ENCODE measurements at regions not wholly inside any gene's neighbourhood (a gene's known extent, or its start where the extent isn't known, plus 50 kb on each side); places are given as distances from the start of the nearest gene placed in this dataset.

DNA sequence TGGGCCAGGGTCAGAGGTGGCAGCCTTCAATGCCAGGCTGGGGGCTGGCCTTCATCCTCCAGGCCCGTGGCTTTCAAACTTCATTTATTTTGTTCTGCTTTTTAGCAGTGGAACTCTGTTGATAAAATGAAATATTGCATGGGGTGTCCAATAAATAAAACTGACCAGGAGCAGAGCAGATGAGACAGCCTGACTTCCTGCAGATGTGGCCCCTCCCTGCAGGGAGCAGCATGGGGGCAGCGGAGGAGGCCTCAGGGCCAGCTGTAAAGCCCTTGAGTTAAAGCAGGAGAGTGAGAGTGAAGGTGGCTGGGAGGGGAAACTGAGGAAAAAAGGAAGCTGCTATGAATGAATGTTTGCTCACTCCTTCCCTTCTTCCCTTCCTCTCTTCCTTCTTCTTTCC, 120.3 kb downstream of the RPAP3 start:
- no peak for TF ChIP-seq FOXM1 (IDR thresholded peaks at IDR 0.05; ENCODE audit: borderline replicate concordance)
- TF ChIP-seq FOXA1 (IDR thresholded peaks at IDR 0.05), result no peak
- no peak for TF ChIP-seq FOXK2 (IDR thresholded peaks at IDR 0.05)
- TF ChIP-seq ZNF384 (IDR thresholded peaks at IDR 0.05), result no peak
- no peak for TF ChIP-seq HDGF (IDR thresholded peaks at IDR 0.05; ENCODE audit: borderline replicate concordance)
- no peak for TF ChIP-seq CTBP1 (IDR thresholded peaks at IDR 0.05; ENCODE audit: borderline replicate concordance)
- no peak for TF ChIP-seq ELF4 (IDR thresholded peaks at IDR 0.05)

Data from HEK293T (cell line).